GM21825 (cell line): ENCODE measurements at regions not wholly inside any gene's neighbourhood (a gene's known extent, or its start where the extent isn't known, plus 50 kb on each side); places are given as distances from the start of the nearest gene placed in this dataset.
A peak's percentile ranks its signal among the peaks of the same experiment; 100 is the strongest.
"Not testable (repeated sequence)": the region's sequence is repeated elsewhere in the genome, so short reads cannot be mapped to it uniquely, and the experiment has no call there.

ENCODE experiments used
- ATAC-seq: cut with Tn5 transposase; IDR thresholded peaks from one replicate; pipeline ENCODE4 v1.9.1; 2021; ENCODE audit warnings: mild to moderate bottlenecking, moderate library complexity; ENCODE audit not compliant: unreplicated experiment

GRCh38 chr3:101913168-101913567, 63.9 kb downstream of the NFKBIZ start:
- no peak for ATAC-seq

GRCh38 chr3:101917761-101918160, 68.4 kb downstream of the NFKBIZ start:
- not testable (repeated sequence) for ATAC-seq

- not testable (repeated sequence) for ATAC-seq
Measured at GRCh38 chr3:101922151-101922725, 72.9 kb downstream of the NFKBIZ start.

- ATAC-seq = not testable (repeated sequence)
Measured at GRCh38 chr3:101924621-101925020, 75.3 kb downstream of the NFKBIZ start.

- ATAC-seq = not testable (repeated sequence)
Measured at GRCh38 chr3:101925124-101925523, 75.8 kb downstream of the NFKBIZ start.

GRCh38 chr3:101925564-101925963, 76.2 kb downstream of the NFKBIZ start:
- no peak for ATAC-seq

- no peak for ATAC-seq
Measured at GRCh38 chr3:101926594-101927105, 77.3 kb downstream of the NFKBIZ start.

- ATAC-seq = no peak
Measured at GRCh38 chr3:101928890-101929289, 79.6 kb downstream of the NFKBIZ start.

GRCh38 chr3:101931081-101931480, 81.8 kb downstream of the NFKBIZ start:
- no peak for ATAC-seq

GRCh38 chr3:101932326-101933068, 83.2 kb downstream of the NFKBIZ start:
- ATAC-seq = no peak

GRCh38 chr3:101936419-101937356, 87.4 kb downstream of the NFKBIZ start:
- peak; percentile 81 for ATAC-seq

GRCh38 chr3:101938262-101938847, 89.0 kb downstream of the NFKBIZ start:
- ATAC-seq = peak; percentile 51

GRCh38 chr3:101939361-101940049, 90.2 kb downstream of the NFKBIZ start:
- no peak for ATAC-seq

GRCh38 chr3:101940521-101941317, 91.4 kb downstream of the NFKBIZ start:
- ATAC-seq = no peak

GRCh38 chr3:101941318-101942040, 92.2 kb downstream of the NFKBIZ start:
- no peak for ATAC-seq

GRCh38 chr3:101942356-101942755, 93.0 kb downstream of the NFKBIZ start:
- ATAC-seq = no peak

- no peak for ATAC-seq
Measured at GRCh38 chr3:101943029-101943428, 93.7 kb downstream of the NFKBIZ start.

- no peak for ATAC-seq
Measured at GRCh38 chr3:101944308-101944707, 95.0 kb downstream of the NFKBIZ start.

- no peak for ATAC-seq
Measured at GRCh38 chr3:101945980-101946379, 96.7 kb downstream of the NFKBIZ start.
